H1 (cell line): ENCODE measurements at regions not wholly inside any gene's neighbourhood (a gene's known extent, or its start where the extent isn't known, plus 50 kb on each side); places are given as distances from the start of the nearest gene placed in this dataset.

Experiments
- CTCF ChIA-PET: fragments of 300-600 bp; sonication (Branson Sonifier 250); formaldehyde crosslinking; loops from one replicate; lab custom pipeline; 2021; ENCODE audit not compliant: partially characterized antibody; lab: Charles Lee
- POLR2A ChIA-PET: fragments of 300-600 bp; sonication (Branson Sonifier 250); formaldehyde crosslinking; loops from one replicate; lab custom pipeline; 2021; ENCODE audit warnings: inconsistent platforms; ENCODE audit not compliant: partially characterized antibody; lab: Charles Lee
- DNase-seq, 2 experiments: peaks; one replicate each; pipeline versions ENCODE4 v3.0.0 to v3.0.0-alpha.2; 2010 to 2022; ENCODE audit warnings: low spot score in 2 of 2, low read depth in 1 of 2, mixed read lengths in 1 of 2
- FAIRE-seq: peaks from 2 replicates; lab custom pipeline; 2011; peaks lifted over from hg19 to GRCh38; lab: Jason Lieb, UNC
- H2AFZ ChIP-seq: 2 replicates; pipeline ENCODE4 v1.8.1; 2012; ENCODE audit warnings: low read length, inconsistent platforms
- H2AK5ac ChIP-seq: 2 replicates; pipeline ENCODE4 v1.6.1; 2013; ENCODE audit warnings: low read depth, low read length
- H2BK120ac ChIP-seq: replicated peaks from 2 replicates; pipeline ENCODE3; 2013; ENCODE audit warnings: low read depth, low read length, inconsistent platforms
- H2BK12ac ChIP-seq: 2 replicates; pipeline ENCODE4 v1.6.1; 2013; ENCODE audit warnings: low read depth, low read length
- H2BK15ac ChIP-seq: 2 replicates; pipeline ENCODE4 v1.6.1; 2013; ENCODE audit warnings: low read length
- H2BK20ac ChIP-seq: 2 replicates; pipeline ENCODE4 v1.6.1; 2013; ENCODE audit warnings: low read length
- H2BK5ac ChIP-seq: 2 replicates; pipeline ENCODE4 v1.6.1; 2013; ENCODE audit warnings: low read depth, low read length
- H3K14ac ChIP-seq: 2 replicates; pipeline ENCODE4 v1.6.1; 2013; ENCODE audit warnings: inconsistent platforms; ENCODE audit not compliant: insufficient read length
- H3K18ac ChIP-seq: 2 replicates; pipeline ENCODE4 v1.6.1; 2013; ENCODE audit warnings: low read length; ENCODE audit errors: extremely low read depth
- H3K23ac ChIP-seq: 2 replicates; pipeline ENCODE4 v1.6.1; 2013; ENCODE audit warnings: inconsistent platforms; ENCODE audit not compliant: insufficient read length
- H3K23me2 ChIP-seq: 2 replicates; pipeline ENCODE4 v1.6.1; 2013; ENCODE audit warnings: low read depth, low read length
- H3K27ac ChIP-seq: 2 replicates; pipeline ENCODE4 v1.6.1; 2011; ENCODE audit warnings: low read depth, low read length, inconsistent platforms
- H3K27me3 ChIP-seq, 4 experiments: replicated peaks in 1 of 4; 1 replicate in 1 of 4; 2 replicates in 3 of 4; pipeline versions ENCODE4 v1.6.1 to v1.8.1; 2011 to 2013; ENCODE audit warnings: low read length in 3 of 4, mild to moderate bottlenecking in 3 of 4, inconsistent platforms in 2 of 4, mixed read lengths in 2 of 4, moderate library complexity in 1 of 4; ENCODE audit not compliant: control insufficient read depth in 3 of 4, insufficient read depth in 3 of 4; ENCODE audit errors: extremely low read depth in 1 of 4
- H3K36me3 ChIP-seq, 4 experiments: 2 replicates each; pipeline versions ENCODE4 v1.6.1 to v1.8.1; 2011 to 2013; ENCODE audit warnings: mild to moderate bottlenecking in 4 of 4, low read length in 3 of 4, moderate library complexity in 2 of 4, control low read depth in 1 of 4, inconsistent platforms in 1 of 4; ENCODE audit not compliant: insufficient read depth in 4 of 4, control insufficient read depth in 2 of 4
- H3K4ac ChIP-seq: replicated peaks from 2 replicates; pipeline ENCODE3; 2013; ENCODE audit warnings: low read length, low read depth, mixed read lengths, inconsistent platforms; ENCODE audit not compliant: insufficient read length
- H3K4me1 ChIP-seq, 4 experiments: replicated peaks in 1 of 4; 1 replicate in 1 of 4; 2 replicates in 3 of 4; pipeline versions ENCODE4 v1.6.1 to v1.8.1; 2011 to 2013; ENCODE audit warnings: low read length in 3 of 4, inconsistent platforms in 2 of 4, mixed read lengths in 1 of 4; ENCODE audit not compliant: insufficient read depth in 4 of 4, control insufficient read depth in 3 of 4
- H3K4me2 ChIP-seq, 2 experiments: 2 replicates each; pipeline versions ENCODE4 v1.6.1 to v1.8.1; 2011 to 2013; ENCODE audit warnings: low read depth in 2 of 2, low read length in 2 of 2, control low read depth in 1 of 2, inconsistent platforms in 1 of 2, mild to moderate bottlenecking in 1 of 2; ENCODE audit not compliant: insufficient read depth in 1 of 2
- H3K4me3 ChIP-seq, 4 experiments: fragments of 200-600, 300-600 bp in 1 of 4; sonication (generic), shearing (Covaris generic), sonication (Bioruptor Twin) in 1 of 4; 2 replicates each; pipeline versions ENCODE4 v1.5.1 to v1.8.1; 2011 to 2016; ENCODE audit warnings: low read length in 4 of 4, low read depth in 3 of 4, control low read depth in 2 of 4, inconsistent platforms in 2 of 4, mild to moderate bottlenecking in 2 of 4, mixed read lengths in 1 of 4, moderate library complexity in 1 of 4; ENCODE audit not compliant: insufficient read depth in 2 of 4; ENCODE audit errors: extremely low read depth in 1 of 4
- H3K56ac ChIP-seq: replicated peaks from 2 replicates; pipeline ENCODE3; 2013; ENCODE audit warnings: low read depth, mild to moderate bottlenecking, mixed read lengths, low read length, inconsistent platforms; ENCODE audit not compliant: insufficient read length
- H3K79me1 ChIP-seq: 2 replicates; pipeline ENCODE4 v1.6.1; 2013; ENCODE audit warnings: low read depth, low read length, control low read depth
- H3K79me2 ChIP-seq, 2 experiments: 2 replicates each; pipeline versions ENCODE4 v1.6.1 to v1.8.1; 2012 to 2013; ENCODE audit warnings: low read length in 2 of 2, mild to moderate bottlenecking in 2 of 2, inconsistent platforms in 1 of 2; ENCODE audit not compliant: insufficient read depth in 2 of 2, control insufficient read depth in 1 of 2
- H3K9ac ChIP-seq, 4 experiments: replicated peaks in 1 of 4; 1 replicate in 1 of 4; 2 replicates in 3 of 4; pipeline versions ENCODE4 v1.6.1 to v1.8.1; 2011 to 2013; ENCODE audit warnings: low read depth in 3 of 4, low read length in 3 of 4, control low read depth in 2 of 4, mild to moderate bottlenecking in 2 of 4, moderate library complexity in 2 of 4, inconsistent platforms in 1 of 4; ENCODE audit errors: extremely low read depth in 1 of 4
- H3K9me3 ChIP-seq, 2 experiments: 2 replicates each; pipeline versions ENCODE4 v1.6.1 to v1.8.1; 2012 to 2013; ENCODE audit warnings: mild to moderate bottlenecking in 2 of 2, moderate library complexity in 2 of 2, control low read depth in 1 of 2, inconsistent platforms in 1 of 2, low read depth in 1 of 2, low read length in 1 of 2, mixed read lengths in 1 of 2; ENCODE audit not compliant: insufficient read depth in 2 of 2
- H4K20me1 ChIP-seq, 2 experiments: replicated peaks in 1 of 2; 2 replicates each; pipeline versions ENCODE3 to v1.8.1; 2011 to 2013; ENCODE audit warnings: inconsistent platforms in 2 of 2, low read length in 2 of 2, mild to moderate bottlenecking in 1 of 2; ENCODE audit not compliant: insufficient read depth in 2 of 2, control insufficient read depth in 1 of 2
- H4K5ac ChIP-seq: 2 replicates; pipeline ENCODE4 v1.6.1; 2013; ENCODE audit warnings: low read length, low read depth, mixed read lengths, inconsistent platforms; ENCODE audit not compliant: insufficient read length
- H4K8ac ChIP-seq: 2 replicates; pipeline ENCODE4 v1.8.0; 2013; ENCODE audit warnings: mild to moderate bottlenecking, moderate library complexity, low read length, inconsistent platforms; ENCODE audit not compliant: insufficient read depth; ENCODE audit errors: extremely low read depth
- H4K91ac ChIP-seq: replicated peaks from 2 replicates; pipeline ENCODE3; 2013; ENCODE audit warnings: low read length, mixed read lengths, inconsistent platforms; ENCODE audit not compliant: insufficient read length
- BCL11A ChIP-seq, 2 experiments: IDR thresholded peaks; one replicate each; pipeline ENCODE4 v1.6.1; 2011; ENCODE audit warnings: low read depth in 2 of 2, low read length in 2 of 2, mild to moderate bottlenecking in 2 of 2
- CEBPB ChIP-seq: IDR thresholded peaks from 2 replicates; pipeline ENCODE4 v1.6.1; 2012; ENCODE audit warnings: low read depth, low read length
- EZH2 ChIP-seq: fragments of 200-600 bp; sonication (generic); IDR thresholded peaks from 2 replicates; pipeline ENCODE4 v1.7.1; 2012; ENCODE audit warnings: low read depth, mild to moderate bottlenecking, moderate library complexity, low read length, inconsistent platforms; ENCODE audit not compliant: severe bottlenecking
- FOSL1 ChIP-seq: IDR thresholded peaks from 2 replicates; pipeline ENCODE4 v1.6.1; 2011; ENCODE audit warnings: mild to moderate bottlenecking, low read depth, low read length, moderate library complexity; ENCODE audit not compliant: insufficient read depth
- KDM1A ChIP-seq: fragments of 200-600, 300-600 bp; sonication (generic); IDR thresholded peaks from 2 replicates; pipeline ENCODE4 v1.7.1; 2016; ENCODE audit warnings: mild to moderate bottlenecking, low read length, borderline replicate concordance
- RBBP5 ChIP-seq: IDR thresholded peaks from 2 replicates; pipeline ENCODE4 v1.7.1; 2012; ENCODE audit warnings: low read depth, mild to moderate bottlenecking, inconsistent platforms, low read length, moderate library complexity, borderline replicate concordance
- RNF2 ChIP-seq: fragments of 200-900, 300-1000 bp; sonication (generic); IDR thresholded peaks from 2 replicates; pipeline ENCODE4 v1.7.1; 2016; ENCODE audit warnings: borderline replicate concordance, low read depth, mild to moderate bottlenecking, antibody characterized with exemption, low read length; ENCODE audit not compliant: poor library complexity, severe bottlenecking; ENCODE audit errors: missing control alignments
- SAP30 ChIP-seq: fragments of 300-600 bp; sonication (generic); IDR thresholded peaks from 2 replicates; pipeline ENCODE4 v1.7.1; 2012; ENCODE audit warnings: low read length, moderate library complexity, mild to moderate bottlenecking, inconsistent platforms; ENCODE audit not compliant: insufficient read depth, insufficient replicate concordance
- SRF ChIP-seq: IDR thresholded peaks from 2 replicates; pipeline ENCODE4 v1.6.1; 2011; ENCODE audit warnings: mild to moderate bottlenecking, low read depth, low read length, moderate library complexity
- WGBS, 2 experiments: shearing (Covaris generic) in 1 of 2; methylation state at CpG; one replicate each; pipeline versions ENCODE4 v1.1.6 to v1.1.7; 2013 to 2015; ENCODE audit warnings: low lambda C conversion rate in 2 of 2, mixed read lengths in 2 of 2, inconsistent platforms in 1 of 2, low coverage in 1 of 2, missing lambda C conversion rate in 1 of 2; ENCODE audit not compliant: insufficient replicate concordance in 2 of 2, insufficient coverage in 1 of 2, insufficient read length in 1 of 2; ENCODE audit errors: extremely low coverage in 1 of 2, missing lambda C conversion rate in 1 of 2; 5-methylcytosine and 5-hydroxymethylcytosine counted together
- TF ChIP-seq, protein P1 (sequence below): IDR thresholded peaks from 2 replicates; pipeline ENCODE4 v1.6.1; 2011; ENCODE audit warnings: low read length, improper control_type of control experiment
- TF ChIP-seq, protein P2 (sequence below): IDR thresholded peaks from 2 replicates; pipeline ENCODE4 v1.6.1; 2012; ENCODE audit warnings: low read length, inconsistent platforms

DNA sequence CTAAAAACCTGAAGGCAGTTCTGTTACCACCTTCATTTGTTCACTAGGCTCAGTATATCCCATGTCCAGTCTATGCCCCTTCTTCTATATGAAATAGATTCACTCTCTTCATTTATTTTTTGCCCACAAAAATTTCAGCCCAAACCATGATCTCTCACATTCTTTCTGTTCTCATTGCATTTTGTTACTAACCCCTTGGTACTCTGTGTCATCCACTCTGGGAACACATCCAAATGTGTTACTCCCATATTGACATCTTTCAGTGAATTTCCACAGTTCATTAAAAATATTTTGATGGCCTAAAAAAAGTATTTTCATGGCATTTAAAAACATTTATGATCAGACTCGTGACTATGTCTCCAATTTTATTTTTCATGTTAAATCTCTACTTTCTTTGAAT lies 378.9 kb downstream of the SLITRK1 start:
- DNase-seq (no peak), FAIRE-seq (no peak)
- Histone ChIP-seq H3K23me2 (no peaks in the 10 kb centered on the region), H3K27ac (no peak overlapping the region), H2BK120ac (no peak overlapping the region), H3K23ac (no peak overlapping the region), H3K27me3 (no peaks in the 10 kb centered on the region), H3K4ac (no peak overlapping the region), H3K79me2 (no peaks in the 10 kb centered on the region), H2BK5ac (no peak overlapping the region), H3K14ac (no peak overlapping the region), H4K8ac (no peak overlapping the region), H3K56ac (no peak overlapping the region), H3K18ac (no peak overlapping the region), H4K91ac (no peak overlapping the region), H3K36me3 (no peaks in the 10 kb centered on the region), H3K9ac (no peak overlapping the region), H3K4me3 (no peak overlapping the region), H2AK5ac (no peak overlapping the region), H4K20me1 (no peaks in the 10 kb centered on the region), H2AFZ (no peak overlapping the region), H2BK15ac (no peak overlapping the region), H2BK20ac (no peak overlapping the region), H3K9me3 (no peaks in the 10 kb centered on the region), H3K79me1 (no peaks in the 10 kb centered on the region), H2BK12ac (no peak overlapping the region), H3K4me2 (no peak overlapping the region), H4K5ac (no peak overlapping the region), H3K4me1 (no peaks in the 10 kb centered on the region)
- WGBS, 2 experiments: 86% methylated on average over 1 of the region's 1 CpG; no CpG with 5 or more reads in 1 of the 2 experiments
- CTCF ChIA-PET: no interaction called here
- POLR2A ChIA-PET: no interaction called here
- no peak for TF ChIP-seq SRF
- TF ChIP-seq SAP30: no peak
- TF ChIP-seq, protein P1, sequence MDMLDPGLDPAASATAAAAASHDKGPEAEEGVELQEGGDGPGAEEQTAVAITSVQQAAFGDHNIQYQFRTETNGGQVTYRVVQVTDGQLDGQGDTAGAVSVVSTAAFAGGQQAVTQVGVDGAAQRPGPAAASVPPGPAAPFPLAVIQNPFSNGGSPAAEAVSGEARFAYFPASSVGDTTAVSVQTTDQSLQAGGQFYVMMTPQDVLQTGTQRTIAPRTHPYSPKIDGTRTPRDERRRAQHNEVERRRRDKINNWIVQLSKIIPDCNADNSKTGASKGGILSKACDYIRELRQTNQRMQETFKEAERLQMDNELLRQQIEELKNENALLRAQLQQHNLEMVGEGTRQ: no peak
- no peak for TF ChIP-seq RBBP5
- TF ChIP-seq FOSL1: no peak
- TF ChIP-seq BCL11A (IDR thresholded peaks at IDR 0.05; ENCODE audit: low read depth in 2 of 2, low read length in 2 of 2): no peak
- no peak for TF ChIP-seq EZH2
- TF ChIP-seq CEBPB: no peak
- no peak for TF ChIP-seq RNF2
- TF ChIP-seq, protein P2, sequence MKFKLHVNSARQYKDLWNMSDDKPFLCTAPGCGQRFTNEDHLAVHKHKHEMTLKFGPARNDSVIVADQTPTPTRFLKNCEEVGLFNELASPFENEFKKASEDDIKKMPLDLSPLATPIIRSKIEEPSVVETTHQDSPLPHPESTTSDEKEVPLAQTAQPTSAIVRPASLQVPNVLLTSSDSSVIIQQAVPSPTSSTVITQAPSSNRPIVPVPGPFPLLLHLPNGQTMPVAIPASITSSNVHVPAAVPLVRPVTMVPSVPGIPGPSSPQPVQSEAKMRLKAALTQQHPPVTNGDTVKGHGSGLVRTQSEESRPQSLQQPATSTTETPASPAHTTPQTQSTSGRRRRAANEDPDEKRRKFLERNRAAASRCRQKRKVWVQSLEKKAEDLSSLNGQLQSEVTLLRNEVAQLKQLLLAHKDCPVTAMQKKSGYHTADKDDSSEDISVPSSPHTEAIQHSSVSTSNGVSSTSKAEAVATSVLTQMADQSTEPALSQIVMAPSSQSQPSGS: no peak
- no peak for TF ChIP-seq KDM1A
